ENCODE measurements at regions not wholly inside any gene's neighbourhood (a gene's known extent, or its start where the extent isn't known, plus 50 kb on each side); places are given as distances from the start of the nearest gene placed in this dataset.

- ATAC-seq = no peak
- Mint-ChIP-seq H3K27me3 (peaks cover 7% of the 10 kb centered on the region), H3K27ac (no peak overlapping the region), H3K4me1 (no peaks in the 10 kb centered on the region), H3K36me3 (ENCODE audit: low read depth) (no peaks in the 10 kb centered on the region), H3K9me3 (peaks cover 29% of the 10 kb centered on the region), H3K4me3 (no peak overlapping the region)
- no peak for DNase-seq
Measured at GRCh38 chr2:898319-898718, 52.3 kb upstream of the SNTG2 start.

GRCh38 chr2:897091-897490 lies 53.6 kb upstream of the SNTG2 start:
- no peak for DNase-seq
- ATAC-seq = no peak
- H3K4me1 Mint-ChIP-seq = peaks cover 5% of the 10 kb centered on the region
- peaks cover 29% of the 10 kb centered on the region for H3K9me3 Mint-ChIP-seq
- peaks cover 15% of the 10 kb centered on the region for H3K27me3 Mint-ChIP-seq
- H3K4me3 Mint-ChIP-seq = no peak overlapping the region
- H3K27ac Mint-ChIP-seq = no peak overlapping the region
- H3K36me3 Mint-ChIP-seq (ENCODE audit: low read depth) = no peaks in the 10 kb centered on the region

- Mint-ChIP-seq H3K27ac (no peak overlapping the region), H3K4me1 (peaks cover 5% of the 10 kb centered on the region), H3K4me3 (no peak overlapping the region), H3K36me3 (ENCODE audit: low read depth) (no peaks in the 10 kb centered on the region), H3K9me3 (peaks cover 24% of the 10 kb centered on the region), H3K27me3 (peaks cover 32% of the 10 kb centered on the region)
- DNase-seq = no peak
- ATAC-seq = no peak
Measured at GRCh38 chr2:893311-893710, 57.3 kb upstream of the SNTG2 start.

- Mint-ChIP-seq H3K4me1 (peaks cover 5% of the 10 kb centered on the region), H3K4me3 (no peak overlapping the region), H3K27ac (no peak overlapping the region), H3K9me3 (peaks cover 24% of the 10 kb centered on the region), H3K36me3 (ENCODE audit: low read depth) (no peaks in the 10 kb centered on the region), H3K27me3 (peaks cover 32% of the 10 kb centered on the region)
- ATAC-seq (no peak), DNase-seq (no peak)
Measured at GRCh38 chr2:892892-893291, 57.8 kb upstream of the SNTG2 start.

- peaks cover 19% of the 10 kb centered on the region for H3K9me3 Mint-ChIP-seq
- H3K36me3 Mint-ChIP-seq (ENCODE audit: low read depth) = no peaks in the 10 kb centered on the region
- H3K4me3 Mint-ChIP-seq = no peak overlapping the region
- H3K27me3 Mint-ChIP-seq = peaks cover 32% of the 10 kb centered on the region
- H3K27ac Mint-ChIP-seq = no peak overlapping the region
- peaks cover 5% of the 10 kb centered on the region for H3K4me1 Mint-ChIP-seq
- no peak for DNase-seq
- no peak for ATAC-seq
Measured at GRCh38 chr2:892401-892800, 58.2 kb upstream of the SNTG2 start.

- Mint-ChIP-seq H3K27ac (no peak overlapping the region), H3K36me3 (ENCODE audit: low read depth) (no peaks in the 10 kb centered on the region), H3K9me3 (peaks cover 14% of the 10 kb centered on the region), H3K27me3 (peaks cover 32% of the 10 kb centered on the region), H3K4me3 (no peak overlapping the region), H3K4me1 (peaks cover 5% of the 10 kb centered on the region)
- DNase-seq = no peak
- ATAC-seq = no peak
Measured at GRCh38 chr2:891734-892133, 58.9 kb upstream of the SNTG2 start.

GRCh38 chr2:890791-891190 lies 59.9 kb upstream of the SNTG2 start:
- H3K4me1 Mint-ChIP-seq = peaks cover 5% of the 10 kb centered on the region
- H3K27ac Mint-ChIP-seq = no peak overlapping the region
- ATAC-seq = no peak
- H3K36me3 Mint-ChIP-seq (ENCODE audit: low read depth) = no peaks in the 10 kb centered on the region
- DNase-seq = no peak
- H3K9me3 Mint-ChIP-seq = peaks cover 5% of the 10 kb centered on the region
- no peak overlapping the region for H3K4me3 Mint-ChIP-seq
- H3K27me3 Mint-ChIP-seq = peaks cover 32% of the 10 kb centered on the region

- ATAC-seq = no peak
- no peaks in the 10 kb centered on the region for H3K9me3 Mint-ChIP-seq
- DNase-seq = no peak
Measured at GRCh38 chr2:890214-890613, 60.4 kb upstream of the SNTG2 start.

GRCh38 chr2:888906-889566 lies 61.6 kb upstream of the SNTG2 start:
- no peaks in the 10 kb centered on the region for H3K36me3 Mint-ChIP-seq (ENCODE audit: low read depth)
- no peaks in the 10 kb centered on the region for H3K9me3 Mint-ChIP-seq
- no peak overlapping the region for H3K27ac Mint-ChIP-seq
- no peak overlapping the region for H3K4me3 Mint-ChIP-seq
- DNase-seq (no peak), ATAC-seq (no peak)
- peaks cover 5% of the 10 kb centered on the region for H3K4me1 Mint-ChIP-seq
- H3K27me3 Mint-ChIP-seq = peaks cover 38% of the 10 kb centered on the region

More at GRCh38 chr2:890214-890613, 60.4 kb upstream of the SNTG2 start:
- Mint-ChIP-seq H3K4me3 (no peak overlapping the region), H3K27ac (no peak overlapping the region), H3K4me1 (peaks cover 5% of the 10 kb centered on the region), H3K36me3 (ENCODE audit: low read depth) (no peaks in the 10 kb centered on the region), H3K27me3 (peaks cover 33% of the 10 kb centered on the region)

GRCh38 chr2:888211-888801 lies 62.3 kb upstream of the SNTG2 start:
- no peak for ATAC-seq
- Mint-ChIP-seq H3K4me1 (peaks cover 5% of the 10 kb centered on the region), H3K27ac (no peak overlapping the region), H3K36me3 (ENCODE audit: low read depth) (no peaks in the 10 kb centered on the region), H3K9me3 (no peaks in the 10 kb centered on the region), H3K4me3 (no peak overlapping the region), H3K27me3 (peaks cover 36% of the 10 kb centered on the region)
- no peak for DNase-seq

GRCh38 chr2:887639-888038 lies 63.0 kb upstream of the SNTG2 start:
- H3K4me3 Mint-ChIP-seq = no peak overlapping the region
- ATAC-seq (no peak), DNase-seq (no peak)
- H3K36me3 Mint-ChIP-seq (ENCODE audit: low read depth) = no peaks in the 10 kb centered on the region
- H3K27ac Mint-ChIP-seq = no peak overlapping the region
- peaks cover 32% of the 10 kb centered on the region for H3K27me3 Mint-ChIP-seq
- peaks cover 5% of the 10 kb centered on the region for H3K4me1 Mint-ChIP-seq
- no peaks in the 10 kb centered on the region for H3K9me3 Mint-ChIP-seq

- no peaks in the 10 kb centered on the region for H3K36me3 Mint-ChIP-seq (ENCODE audit: low read depth)
- no peaks in the 10 kb centered on the region for H3K9me3 Mint-ChIP-seq
- no peak overlapping the region for H3K4me3 Mint-ChIP-seq
- H3K4me1 Mint-ChIP-seq = no peaks in the 10 kb centered on the region
- DNase-seq (no peak), ATAC-seq (no peak)
- H3K27ac Mint-ChIP-seq = no peak overlapping the region
- H3K27me3 Mint-ChIP-seq = peaks cover 26% of the 10 kb centered on the region
Measured at GRCh38 chr2:886072-887022, 64.3 kb upstream of the SNTG2 start.

- no peaks in the 10 kb centered on the region for H3K36me3 Mint-ChIP-seq (ENCODE audit: low read depth)
- DNase-seq (no peak), ATAC-seq (no peak)
- peaks cover 2% of the 10 kb centered on the region for H3K4me1 Mint-ChIP-seq
- H3K27ac Mint-ChIP-seq = no peak overlapping the region
- H3K4me3 Mint-ChIP-seq = no peak overlapping the region
- no peaks in the 10 kb centered on the region for H3K9me3 Mint-ChIP-seq
- H3K27me3 Mint-ChIP-seq = peaks cover 20% of the 10 kb centered on the region
Measured at GRCh38 chr2:885230-886071, 65.2 kb upstream of the SNTG2 start.

Measured in activated naive CD8-positive, alpha-beta T cell treated with anti-CD3 and anti-CD28 coated beads, Interleukin-2, amount 50 U/mL, for 24 hours (primary cell).